Heart left ventricle (tissue), 13 donors: ENCODE measurements at regions not wholly inside any gene's neighbourhood (a gene's known extent, or its start where the extent isn't known, plus 50 kb on each side); places are given as distances from the start of the nearest gene placed in this dataset.

Source experiments
- CTCF ChIP-seq, 12 donors: fragments of 200-600 bp; sonication (generic) in 4 of 12; IDR thresholded peaks; one replicate each; pipeline versions ENCODE4 v1.5.0 to v1.8.0; 2018 to 2022; ENCODE audit warnings: antibody characterized with exemption in 12 of 12, mild to moderate bottlenecking in 5 of 12
- POLR2A ChIP-seq, 2 donors: fragments of 450-650 bp; IDR thresholded peaks; one replicate each; pipeline ENCODE4 v1.6.1; 2017; ENCODE audit warnings: antibody characterized with exemption in 2 of 2, mild to moderate bottlenecking in 2 of 2, moderate library complexity in 2 of 2
- donor health status: ischemic (EF 13 %, LVEDD 7.1; RV severe dilation, severe dysfunction).
- donor health status: DM: no; HTN: yes; CAD: no.
- donor health status: DM: no; HTN: no; CAD: no.
- donor health status: ischemic (EF 25% LVEDD 6.9; RV normal size, moderate dysfunction).
- donor health status: ischemic (EF 25% LVEDD 5.7; RV mildly dilated, moderate dysfunction).
- donor health status: ischemic (EF 35%, LVEDD 5.7; RV mildly dilated, moderate dysfunction).
- donor health status: nonischemic (EF 11% LVEDD 7.7; RV severe dilation, severe dysfunction).
- donor health status: DM: yes; HTN: yes; CAD: no.
- donor health status: PGD.
- donor health status: ischemic (EF 29% LVEDD 5.4; RV normal size, mild dysfunction).
- donor health status: nonischemic (EF 23%, LVEDD 6.1; RV moderate dilation, normal function).

GRCh38 chr1:112328600-112328999, 67.4 kb upstream of the CTTNBP2NL start:
- TF ChIP-seq POLR2A (IDR thresholded peaks at IDR 0.05) (no peak), CTCF (IDR thresholded peaks at IDR 0.05) (no peak)
